ENCODE measurements at regions not wholly inside any gene's neighbourhood (a gene's known extent, or its start where the extent isn't known, plus 50 kb on each side); places are given as distances from the start of the nearest gene placed in this dataset.

DNA sequence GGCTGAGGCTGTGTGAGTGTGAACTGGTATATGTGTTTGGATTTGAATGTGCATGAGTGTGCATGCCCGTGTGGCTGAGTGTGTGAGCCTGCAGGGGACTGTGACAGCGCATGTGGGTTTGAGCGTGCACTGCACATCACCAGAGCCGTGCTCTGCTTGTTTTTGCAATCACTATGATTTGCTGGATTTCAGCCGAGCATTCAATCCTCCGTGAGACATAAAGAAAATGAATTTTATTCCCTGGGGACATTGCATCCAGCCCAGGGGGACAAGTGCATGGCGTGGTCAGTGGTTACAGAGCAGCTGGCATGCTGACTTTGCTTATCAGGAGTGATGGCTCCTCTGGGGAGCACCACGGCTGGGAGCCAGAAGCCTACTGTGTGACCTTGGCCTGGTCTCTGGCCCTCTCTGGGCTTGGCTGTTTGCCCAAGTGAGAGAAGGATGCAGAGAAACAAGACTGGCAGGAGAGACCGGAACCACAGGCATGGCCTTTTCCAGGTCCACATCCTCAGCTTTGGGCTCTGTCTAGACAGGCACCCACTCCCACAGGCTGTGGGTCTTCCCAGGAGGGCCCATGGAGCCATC is 160.2 kb upstream of the UNC5B start:
- no peaks in the 10 kb centered on the region for H3K4me1 Mint-ChIP-seq (ENCODE audit: low read depth)
- H3K27me3 Mint-ChIP-seq = peaks cover 45% of the 10 kb centered on the region
- H3K4me3 Mint-ChIP-seq (ENCODE audit: low read depth) = no peak overlapping the region
- H3K36me3 Mint-ChIP-seq (ENCODE audit: insufficient read depth) = no peaks in the 10 kb centered on the region
- TF ChIP-seq, protein P1, sequence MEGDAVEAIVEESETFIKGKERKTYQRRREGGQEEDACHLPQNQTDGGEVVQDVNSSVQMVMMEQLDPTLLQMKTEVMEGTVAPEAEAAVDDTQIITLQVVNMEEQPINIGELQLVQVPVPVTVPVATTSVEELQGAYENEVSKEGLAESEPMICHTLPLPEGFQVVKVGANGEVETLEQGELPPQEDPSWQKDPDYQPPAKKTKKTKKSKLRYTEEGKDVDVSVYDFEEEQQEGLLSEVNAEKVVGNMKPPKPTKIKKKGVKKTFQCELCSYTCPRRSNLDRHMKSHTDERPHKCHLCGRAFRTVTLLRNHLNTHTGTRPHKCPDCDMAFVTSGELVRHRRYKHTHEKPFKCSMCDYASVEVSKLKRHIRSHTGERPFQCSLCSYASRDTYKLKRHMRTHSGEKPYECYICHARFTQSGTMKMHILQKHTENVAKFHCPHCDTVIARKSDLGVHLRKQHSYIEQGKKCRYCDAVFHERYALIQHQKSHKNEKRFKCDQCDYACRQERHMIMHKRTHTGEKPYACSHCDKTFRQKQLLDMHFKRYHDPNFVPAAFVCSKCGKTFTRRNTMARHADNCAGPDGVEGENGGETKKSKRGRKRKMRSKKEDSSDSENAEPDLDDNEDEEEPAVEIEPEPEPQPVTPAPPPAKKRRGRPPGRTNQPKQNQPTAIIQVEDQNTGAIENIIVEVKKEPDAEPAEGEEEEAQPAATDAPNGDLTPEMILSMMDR (IDR thresholded peaks at IDR 0.05; ENCODE audit: unreplicated experiment) = no peak
- no peaks in the 10 kb centered on the region for H3K9me3 Mint-ChIP-seq (ENCODE audit: low read depth)
- DNase-seq (ENCODE audit: low spot score, unreplicated experiment) = no peak
- no peak overlapping the region for H3K27ac Mint-ChIP-seq

DNA sequence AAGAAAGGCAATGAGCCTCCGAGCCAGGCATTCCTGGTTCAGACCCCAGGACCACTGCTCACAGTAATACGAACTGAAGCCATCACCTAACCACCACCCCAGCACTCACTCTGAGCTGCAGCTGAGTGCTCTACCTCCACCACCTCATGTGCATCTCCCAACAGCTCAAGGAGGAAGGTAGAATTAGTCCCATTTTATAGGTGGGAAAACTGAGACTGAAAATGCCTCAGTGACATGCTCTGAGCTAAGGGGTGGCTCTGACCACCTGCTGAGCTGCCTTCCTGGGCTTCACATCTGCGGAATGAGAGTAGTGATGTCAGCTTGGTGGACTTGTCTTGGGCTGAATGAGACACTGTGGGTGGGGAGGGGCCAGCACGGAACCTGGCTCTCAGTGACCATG is 159.7 kb upstream of the UNC5B start:
- no peak for DNase-seq (ENCODE audit: low spot score, unreplicated experiment)
- no peak overlapping the region for H3K4me3 Mint-ChIP-seq (ENCODE audit: low read depth)
- H3K36me3 Mint-ChIP-seq (ENCODE audit: insufficient read depth) = no peaks in the 10 kb centered on the region
- no peak overlapping the region for H3K27ac Mint-ChIP-seq
- TF ChIP-seq, protein P1 (IDR thresholded peaks at IDR 0.05; ENCODE audit: unreplicated experiment) = no peak
- H3K9me3 Mint-ChIP-seq (ENCODE audit: low read depth) = no peaks in the 10 kb centered on the region
- H3K27me3 Mint-ChIP-seq = peaks cover 40% of the 10 kb centered on the region
- no peaks in the 10 kb centered on the region for H3K4me1 Mint-ChIP-seq (ENCODE audit: low read depth)

DNA sequence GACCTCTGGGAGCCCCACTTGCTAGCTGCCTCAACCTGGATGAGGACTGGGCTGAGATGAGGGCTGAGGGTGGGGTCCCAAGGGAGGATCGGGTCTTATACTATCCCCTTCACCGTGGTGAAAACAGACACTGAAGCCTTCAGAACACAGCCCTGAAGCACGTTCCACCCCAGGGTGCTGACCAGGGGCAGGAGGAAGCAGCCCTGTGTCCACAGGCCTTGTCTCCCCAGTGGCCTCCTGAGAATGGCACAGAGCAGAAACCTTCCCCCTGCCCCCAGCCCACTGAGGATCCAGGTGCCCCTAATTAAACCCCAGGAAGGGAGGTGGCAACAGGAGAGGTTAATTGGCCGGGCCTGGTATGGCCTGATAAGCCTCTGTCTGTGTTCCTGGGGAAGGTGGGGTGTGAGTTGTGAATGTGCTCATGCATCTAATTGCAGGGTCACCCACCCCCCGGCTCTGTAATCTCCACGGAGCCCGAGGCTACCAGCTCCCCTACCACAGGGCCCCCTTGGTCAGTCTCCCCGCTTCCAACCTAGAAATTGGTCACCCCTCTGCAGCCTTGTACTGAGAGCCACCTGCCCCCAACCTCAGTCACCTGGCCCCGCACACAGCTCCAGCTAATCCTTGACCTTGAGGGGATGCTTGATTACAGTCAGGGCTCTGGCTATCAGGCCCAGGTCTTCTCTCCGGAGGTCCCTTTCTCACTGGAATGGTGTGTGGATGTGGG is 159.0 kb upstream of the UNC5B start:
- TF ChIP-seq, protein P1 (IDR thresholded peaks at IDR 0.05; ENCODE audit: unreplicated experiment) = no peak
- no peak for DNase-seq (ENCODE audit: low spot score, unreplicated experiment)
- no peaks in the 10 kb centered on the region for H3K36me3 Mint-ChIP-seq (ENCODE audit: insufficient read depth)
- no peaks in the 10 kb centered on the region for H3K4me1 Mint-ChIP-seq (ENCODE audit: low read depth)
- H3K27me3 Mint-ChIP-seq = peaks cover 37% of the 10 kb centered on the region
- H3K9me3 Mint-ChIP-seq (ENCODE audit: low read depth) = no peaks in the 10 kb centered on the region
- no peak overlapping the region for H3K27ac Mint-ChIP-seq
- H3K4me3 Mint-ChIP-seq (ENCODE audit: low read depth) = no peak overlapping the region

DNA sequence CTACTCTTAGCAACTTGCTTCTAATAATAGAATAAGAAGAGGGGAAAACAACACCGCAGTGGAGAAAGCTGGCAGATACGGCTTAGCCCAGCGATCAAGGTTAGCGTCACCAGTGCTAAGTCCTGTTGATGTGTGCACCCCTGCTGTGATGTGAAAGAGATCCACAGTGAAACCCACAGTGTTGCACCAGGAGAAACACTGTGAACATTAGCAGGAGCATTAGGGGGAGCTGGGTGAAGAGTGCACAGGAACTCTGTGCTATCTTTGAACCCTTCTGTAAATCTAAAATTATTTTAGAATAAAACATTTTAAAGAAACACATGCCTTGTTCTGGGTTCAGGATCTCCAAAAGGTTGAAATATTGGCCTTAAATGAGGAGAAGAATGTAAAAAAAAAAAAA is 154.1 kb upstream of the UNC5B start:
- H3K9me3 Mint-ChIP-seq (ENCODE audit: low read depth) = no peaks in the 10 kb centered on the region
- H3K4me3 Mint-ChIP-seq (ENCODE audit: low read depth) = no peak overlapping the region

DNA sequence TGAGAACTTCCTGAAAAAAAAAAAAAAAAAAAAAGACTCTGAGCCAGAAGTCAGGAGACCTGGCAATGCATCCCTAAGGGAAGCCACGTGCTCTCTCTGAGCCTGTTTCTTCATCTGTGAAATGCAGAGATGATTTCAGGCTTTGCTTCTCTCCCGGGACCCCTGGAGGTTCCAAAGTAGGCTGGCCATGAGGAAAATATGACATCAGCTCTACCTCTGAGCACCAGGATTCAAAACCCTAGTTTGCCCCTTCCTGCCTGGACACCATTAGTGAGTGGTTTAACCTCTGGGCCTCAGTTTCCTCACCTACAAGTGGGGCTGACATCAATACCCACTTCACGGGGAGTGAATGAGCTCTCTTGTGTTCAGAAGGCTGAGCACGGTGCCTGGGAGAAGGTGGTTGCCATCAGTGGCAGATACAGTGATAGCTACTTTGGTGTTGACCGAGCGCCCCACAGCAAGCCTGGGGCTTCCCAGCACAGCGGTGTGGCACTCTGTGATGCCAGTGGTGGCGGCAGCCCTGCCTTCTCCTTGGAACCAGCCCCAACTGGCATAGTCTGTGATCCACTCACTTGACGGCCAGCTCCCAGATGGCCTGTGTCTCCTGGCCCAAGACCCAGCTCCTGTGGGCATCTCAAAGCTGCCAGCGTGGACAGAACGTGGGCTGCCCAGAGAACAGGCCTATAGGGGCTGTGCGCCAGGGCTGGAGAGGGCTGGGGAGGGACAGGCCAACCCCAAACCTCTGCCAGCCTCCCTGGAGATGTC is 153.1 kb upstream of the UNC5B start:
- TF ChIP-seq, protein P1 (IDR thresholded peaks at IDR 0.05; ENCODE audit: unreplicated experiment) = no peak
- H3K4me1 Mint-ChIP-seq (ENCODE audit: low read depth) = peaks cover 10% of the 10 kb centered on the region
- no peaks in the 10 kb centered on the region for H3K9me3 Mint-ChIP-seq (ENCODE audit: low read depth)
- H3K27me3 Mint-ChIP-seq = peaks cover 15% of the 10 kb centered on the region
- H3K36me3 Mint-ChIP-seq (ENCODE audit: insufficient read depth) = no peaks in the 10 kb centered on the region
- no peak for DNase-seq (ENCODE audit: low spot score, unreplicated experiment)
- H3K27ac Mint-ChIP-seq = no peak overlapping the region
- H3K4me3 Mint-ChIP-seq (ENCODE audit: low read depth) = no peak overlapping the region

More for the DNA sequence above, 154.1 kb upstream of the UNC5B start:
- Mint-ChIP-seq H3K27ac (no peak overlapping the region), H3K36me3 (ENCODE audit: insufficient read depth) (no peaks in the 10 kb centered on the region), H3K27me3 (peaks cover 14% of the 10 kb centered on the region), H3K4me1 (ENCODE audit: low read depth) (peaks cover 10% of the 10 kb centered on the region)
- DNase-seq (ENCODE audit: low spot score, unreplicated experiment) = no peak
- TF ChIP-seq, protein P1 (IDR thresholded peaks at IDR 0.05; ENCODE audit: unreplicated experiment) = no peak
